Limb (tissue), 2 donors: ENCODE measurements at regions not wholly inside any gene's neighbourhood (a gene's known extent, or its start where the extent isn't known, plus 50 kb on each side); places are given as distances from the start of the nearest gene placed in this dataset.

Experiments used
- DNase-seq, 2 donors: peaks; one replicate each; pipeline ENCODE4 v3.0.0-alpha.2; 2016; ENCODE audit errors: extremely low spot score in 2 of 2

DNA sequence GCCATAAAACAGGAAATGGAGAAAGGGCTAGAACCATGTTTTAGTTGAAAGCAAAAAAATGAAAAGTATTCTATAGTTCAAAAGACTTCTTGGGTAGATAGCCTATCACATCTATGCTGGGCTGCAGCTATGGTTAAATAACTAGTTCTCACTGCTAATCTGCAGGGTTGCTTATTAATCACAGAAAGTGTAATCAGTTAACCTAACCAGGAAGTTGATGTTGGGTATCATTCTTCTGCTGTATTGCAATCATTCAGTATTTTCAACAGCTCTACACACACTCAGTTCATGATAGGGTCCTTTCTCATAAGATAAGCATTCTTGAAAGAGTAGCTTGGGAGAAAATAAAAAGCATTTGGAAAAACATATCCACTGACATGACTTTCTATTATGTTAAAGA is 135.2 kb upstream of the TCF21 start:
- no peak for DNase-seq

DNA sequence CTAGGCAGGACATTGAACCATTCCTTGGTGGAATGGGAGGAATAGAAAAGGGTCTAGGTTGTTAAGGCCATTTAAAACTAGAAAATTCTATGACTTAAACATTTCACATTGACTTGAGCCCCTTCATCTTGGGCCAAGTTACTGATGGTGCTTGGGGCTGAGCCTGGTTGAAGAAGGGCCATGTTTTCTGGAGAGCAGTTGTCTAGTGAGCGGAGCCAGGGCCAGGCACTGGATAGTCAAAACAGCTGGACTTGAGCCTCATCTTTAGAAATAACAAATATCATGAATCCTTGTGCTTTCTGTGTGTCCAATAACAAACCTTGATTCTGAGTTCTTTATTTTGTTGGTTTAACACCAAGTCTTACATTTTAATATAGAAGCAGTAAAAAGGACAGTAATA is 134.6 kb upstream of the TCF21 start:
- DNase-seq, result no peak

DNA sequence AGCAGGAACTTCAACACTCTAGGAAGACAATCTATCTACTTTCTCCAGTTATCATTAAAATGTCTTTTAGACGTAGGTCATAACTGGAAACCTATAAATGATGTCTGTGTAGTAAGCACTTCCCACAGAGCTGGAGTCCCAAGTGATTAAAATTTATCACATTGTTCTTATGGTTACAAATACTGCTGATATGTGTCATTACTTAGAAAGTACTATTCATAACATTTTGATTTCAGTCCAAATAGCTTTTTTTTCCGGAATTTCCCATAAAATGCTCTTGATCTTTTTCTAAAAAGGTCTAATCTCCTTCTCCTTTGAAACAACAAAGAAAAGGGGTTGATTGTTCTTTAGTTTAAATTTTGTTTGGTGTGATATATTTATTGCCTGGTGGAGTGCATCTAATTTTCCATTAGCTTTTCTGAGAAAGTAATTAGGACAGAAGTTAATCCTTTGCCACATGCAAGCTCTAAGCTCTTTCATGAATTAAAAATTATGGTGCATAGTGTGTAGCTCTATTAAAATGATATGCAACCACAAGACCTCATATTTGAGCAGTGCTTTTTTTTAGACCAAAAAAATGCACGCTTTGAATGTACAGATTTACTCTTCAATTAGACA is 132.7 kb upstream of the TCF21 start:
- no peak for DNase-seq

DNA sequence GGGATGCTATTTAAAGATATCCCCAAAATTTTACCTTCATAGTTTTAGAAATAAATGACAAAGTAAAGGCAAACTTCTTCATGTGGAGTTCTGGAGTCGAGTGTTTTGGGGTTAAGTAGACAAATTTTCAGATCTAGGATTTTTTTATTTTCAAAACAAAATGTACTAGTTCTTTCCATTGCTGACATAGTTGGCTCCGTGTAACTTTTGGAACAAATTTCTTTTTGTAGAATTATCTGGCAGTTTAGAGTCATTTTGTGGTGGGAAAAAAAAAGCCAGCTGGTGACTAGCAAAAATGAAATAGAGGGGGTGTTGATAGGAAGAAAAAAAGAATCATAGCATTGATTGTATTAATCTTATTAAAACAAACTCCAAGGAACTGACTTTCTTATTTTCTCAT is 131.6 kb upstream of the TCF21 start:
- DNase-seq, result no peak

DNA sequence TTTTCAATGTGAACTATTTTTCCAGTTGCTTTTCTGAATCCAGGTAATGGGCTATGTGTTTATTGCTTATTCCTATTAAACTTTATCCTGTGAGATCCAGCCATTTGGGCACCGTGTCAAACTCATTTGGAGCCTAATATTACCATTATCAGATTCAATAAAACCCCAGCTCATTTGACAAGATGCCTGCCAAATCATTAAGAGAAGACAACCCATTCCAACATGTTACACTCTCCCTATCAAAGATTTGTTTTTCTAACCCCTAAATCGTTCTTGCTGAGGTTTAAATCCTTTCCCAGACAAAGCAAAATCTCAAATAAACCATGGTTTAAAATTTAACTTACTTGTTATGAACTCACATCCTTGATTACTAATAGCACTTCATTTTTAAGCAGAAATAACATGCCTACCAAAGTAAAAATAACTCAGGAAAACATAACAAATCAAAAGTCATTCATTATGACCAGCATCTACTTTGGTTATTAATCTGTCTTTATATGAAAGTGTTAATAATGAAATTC is 130.0 kb upstream of the TCF21 start:
- DNase-seq, result no peak

DNA sequence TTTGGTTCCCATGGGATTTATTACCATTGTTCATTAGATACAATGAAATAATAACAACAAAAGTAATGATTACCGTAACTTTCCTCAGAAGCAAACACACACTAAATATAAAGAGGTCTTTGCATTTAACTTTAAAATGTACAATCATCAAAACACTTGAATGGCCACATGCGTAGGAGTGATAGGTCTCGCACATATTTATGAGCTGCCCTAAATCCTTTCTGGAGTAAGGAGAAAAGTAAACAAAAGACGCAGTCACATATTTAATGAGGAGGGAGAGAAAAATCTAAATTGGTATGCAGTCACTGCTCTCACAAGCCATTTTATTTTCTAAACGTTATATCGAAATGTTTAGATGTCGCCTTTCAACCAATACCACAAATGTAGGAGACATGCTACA is 129.4 kb upstream of the TCF21 start:
- DNase-seq, result no peak

DNA sequence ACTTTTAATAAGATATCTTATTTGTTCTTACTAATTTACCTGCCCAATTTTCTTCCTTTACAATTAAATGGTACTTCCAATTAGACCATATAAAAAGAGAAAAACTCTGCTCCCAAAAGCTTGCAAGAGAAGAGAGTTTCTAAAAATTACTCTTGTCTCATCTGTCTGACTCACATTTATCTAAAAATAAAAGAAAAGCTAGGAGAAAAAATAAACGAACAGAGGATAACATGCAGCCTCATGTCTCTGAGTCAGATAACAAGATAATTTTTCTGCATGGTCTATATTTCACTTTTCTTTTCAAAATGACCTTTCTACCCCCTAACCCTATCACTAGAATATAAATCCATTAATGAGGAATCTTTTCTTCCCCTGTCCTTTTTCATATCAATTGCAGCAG is 127.2 kb upstream of the TCF21 start:
- DNase-seq, result no peak

DNA sequence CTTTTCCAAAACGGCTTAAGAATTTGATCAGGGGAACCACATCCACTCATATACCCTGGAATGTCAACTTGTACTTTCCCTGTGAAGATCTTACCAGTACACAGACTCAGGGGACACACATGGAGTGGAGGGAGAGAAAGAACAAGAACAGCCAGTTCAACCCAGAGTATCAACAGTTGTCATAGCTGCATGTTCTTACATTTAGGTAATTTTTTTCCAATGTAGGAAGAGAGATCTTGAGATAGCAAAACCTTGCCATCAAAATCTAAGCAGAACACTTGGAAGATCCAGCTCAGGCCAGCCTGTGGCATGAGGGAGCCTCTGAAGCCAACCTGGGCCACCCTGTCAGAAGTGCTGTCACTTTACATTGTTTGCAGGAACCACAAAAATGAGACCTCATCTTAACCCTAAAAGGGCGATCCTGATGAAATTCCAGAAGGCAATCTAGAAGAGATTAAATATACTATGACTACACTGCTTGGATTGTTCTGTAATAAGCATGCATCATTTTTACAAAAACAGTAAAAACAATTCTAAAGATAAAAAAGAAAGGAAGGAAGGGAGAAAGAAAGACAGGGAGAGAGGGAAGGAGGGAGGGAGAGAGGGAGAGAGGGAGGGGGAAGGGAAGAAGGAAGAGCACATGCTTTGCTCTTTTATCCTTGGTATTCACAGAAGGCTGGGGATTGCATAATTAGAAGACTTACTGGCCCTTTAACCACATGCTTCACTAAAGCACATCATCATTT is 124.7 kb upstream of the TCF21 start:
- DNase-seq, result no peak

DNA sequence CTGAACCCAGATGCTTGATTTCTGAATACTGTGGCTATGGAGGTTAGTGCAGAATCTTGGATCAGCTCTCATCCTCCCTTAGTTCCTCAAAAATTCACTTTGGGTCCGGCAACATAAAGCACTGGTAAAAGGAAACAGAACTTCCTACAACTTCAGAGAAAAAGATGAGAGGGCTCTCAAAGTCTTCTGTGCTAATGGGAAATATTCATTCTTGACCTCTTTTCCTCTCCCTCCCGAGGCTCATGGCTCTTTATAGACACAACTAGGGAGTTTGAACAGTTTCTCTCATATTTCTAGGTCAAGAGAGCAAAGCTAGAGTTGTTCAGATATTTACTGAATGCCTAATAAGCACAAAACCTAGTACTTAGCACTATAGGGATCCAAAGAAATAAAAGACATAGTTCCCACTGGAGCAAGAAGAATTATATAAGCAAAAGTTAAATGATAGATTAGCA is 124.1 kb upstream of the TCF21 start:
- no peak for DNase-seq

DNA sequence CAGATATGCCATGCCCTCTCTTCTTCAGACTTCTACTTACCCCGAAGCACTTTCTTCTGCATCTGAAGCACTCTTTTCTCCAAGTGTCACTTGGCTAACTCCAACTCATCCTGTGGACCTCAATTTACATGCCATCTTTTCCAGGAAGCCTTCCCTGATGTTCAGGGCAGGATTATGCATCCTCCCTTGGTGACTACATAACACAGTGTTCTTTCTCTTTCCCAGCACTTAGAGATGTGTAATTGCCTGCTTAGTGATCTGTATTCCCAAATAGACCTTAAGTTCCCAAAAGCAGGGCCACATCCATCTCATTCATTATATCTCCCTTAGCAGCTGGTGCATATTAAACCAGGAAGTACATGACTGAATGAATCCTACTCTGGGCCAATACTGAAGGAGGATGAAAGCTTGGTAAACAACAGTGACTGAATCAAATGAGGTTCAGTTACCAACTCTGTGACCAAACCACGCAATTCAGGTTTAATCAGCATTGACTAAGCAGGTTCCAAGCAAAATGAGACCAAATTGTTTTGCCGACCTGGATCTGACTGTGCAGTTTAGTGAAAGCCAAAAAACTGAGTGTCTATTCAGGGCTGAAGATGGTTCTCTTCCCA is 121.4 kb upstream of the TCF21 start:
- no peak for DNase-seq

DNA sequence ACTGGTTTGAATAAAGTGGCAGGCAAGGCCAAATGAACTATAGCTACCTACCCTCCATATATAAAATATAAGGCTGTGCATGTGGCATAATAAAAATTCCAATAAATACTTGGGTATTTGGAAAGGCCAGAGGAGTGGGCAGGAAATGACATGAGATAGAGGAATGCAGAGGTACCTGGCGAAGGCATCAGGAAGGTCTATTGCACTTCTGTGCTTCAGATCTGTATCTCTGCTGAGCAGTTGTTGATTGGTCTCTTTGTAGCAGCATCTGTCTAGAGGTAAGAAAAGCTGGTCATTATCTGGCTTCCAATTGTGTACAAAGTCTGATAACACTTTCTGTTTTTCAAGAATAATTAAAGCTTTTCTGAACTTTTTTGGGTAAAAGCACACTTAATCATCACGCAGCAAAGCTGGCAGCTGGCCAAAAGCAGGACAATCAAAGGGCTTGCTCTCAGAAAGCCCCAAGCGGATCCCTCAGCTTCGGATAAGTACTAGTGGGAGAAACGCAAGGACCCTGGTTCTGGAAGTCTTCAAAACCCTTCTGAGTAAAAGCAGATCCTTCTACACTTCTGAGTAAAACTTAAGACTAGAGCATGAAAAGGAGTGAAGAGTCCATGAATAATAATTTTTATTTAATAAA is 120.1 kb upstream of the TCF21 start:
- DNase-seq, result no peak

DNA sequence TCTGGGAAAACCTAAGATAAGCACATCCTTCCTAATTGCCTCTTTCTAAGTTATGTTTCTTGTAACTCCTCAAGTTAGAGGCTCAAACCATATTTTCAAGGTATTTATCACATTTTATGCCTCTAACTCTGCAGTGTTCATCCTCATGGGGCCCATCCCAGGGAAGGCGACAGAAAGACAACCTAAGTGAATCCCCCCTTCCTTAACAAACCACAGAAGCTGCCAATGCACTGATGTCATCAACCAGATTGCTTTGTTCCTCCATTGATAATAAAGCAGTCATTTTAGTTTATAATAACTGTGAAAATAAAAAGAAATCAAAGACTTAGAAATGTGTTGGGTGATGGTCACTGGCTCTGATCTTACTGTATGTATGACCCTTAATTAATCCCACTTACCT is 119.5 kb upstream of the TCF21 start:
- DNase-seq, result no peak

DNA sequence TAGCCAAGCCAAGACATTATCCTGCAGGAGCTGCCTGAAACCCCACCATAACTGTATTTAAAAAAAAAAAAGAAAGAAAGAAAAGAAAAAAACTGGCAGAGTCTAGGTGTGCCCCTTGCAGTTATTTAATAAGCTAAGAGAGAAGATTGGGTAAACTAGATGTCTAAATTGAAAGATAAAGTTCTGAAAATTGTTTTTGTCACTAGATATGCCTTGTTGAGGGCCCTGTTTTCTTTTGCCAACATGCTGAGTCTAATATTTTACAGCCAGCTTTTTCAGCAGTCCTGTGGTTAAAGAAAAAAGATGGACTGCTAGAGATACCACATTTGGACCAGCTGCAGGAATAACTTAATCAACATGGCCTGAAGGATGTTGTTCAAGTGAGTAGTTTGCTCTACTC is 116.3 kb upstream of the TCF21 start:
- DNase-seq, result no peak

DNA sequence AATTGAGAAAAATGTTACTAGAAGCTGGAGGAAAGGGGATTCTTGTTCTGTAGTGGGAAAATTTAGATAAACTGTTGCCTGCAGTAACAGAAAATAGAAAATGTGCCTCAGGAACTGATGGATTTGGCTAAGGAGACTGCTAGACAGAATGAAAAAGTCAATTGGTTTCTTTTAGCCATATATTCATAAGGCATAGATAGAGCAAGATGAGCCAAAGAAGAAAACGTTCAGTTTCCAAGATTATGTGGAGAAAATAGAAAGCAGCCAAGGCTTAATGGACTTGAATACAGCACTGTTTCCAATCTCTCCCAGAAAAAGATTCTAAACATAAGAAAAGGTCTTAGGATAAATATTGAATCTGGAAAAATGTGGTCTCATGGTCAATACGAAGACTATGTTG is 115.1 kb upstream of the TCF21 start:
- DNase-seq, result no peak

DNA sequence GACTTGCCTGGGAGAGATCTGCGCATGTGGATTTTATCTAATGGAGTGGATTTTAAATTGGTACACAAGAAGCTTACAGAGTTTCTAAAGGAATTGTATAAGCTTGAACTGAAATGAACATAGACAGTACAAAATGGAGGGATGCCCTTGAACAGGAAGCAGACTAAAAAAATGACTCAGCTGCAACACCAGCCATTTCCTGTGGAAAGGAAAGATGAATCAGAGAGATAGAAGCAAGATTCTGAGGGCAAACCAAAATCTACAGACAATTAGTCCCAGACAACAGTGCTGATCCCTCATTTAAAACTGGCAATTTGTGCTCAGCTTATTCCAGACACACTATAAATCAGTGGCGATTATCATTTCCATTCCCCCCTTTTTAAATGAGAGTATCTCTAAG is 114.6 kb upstream of the TCF21 start:
- no peak for DNase-seq

DNA sequence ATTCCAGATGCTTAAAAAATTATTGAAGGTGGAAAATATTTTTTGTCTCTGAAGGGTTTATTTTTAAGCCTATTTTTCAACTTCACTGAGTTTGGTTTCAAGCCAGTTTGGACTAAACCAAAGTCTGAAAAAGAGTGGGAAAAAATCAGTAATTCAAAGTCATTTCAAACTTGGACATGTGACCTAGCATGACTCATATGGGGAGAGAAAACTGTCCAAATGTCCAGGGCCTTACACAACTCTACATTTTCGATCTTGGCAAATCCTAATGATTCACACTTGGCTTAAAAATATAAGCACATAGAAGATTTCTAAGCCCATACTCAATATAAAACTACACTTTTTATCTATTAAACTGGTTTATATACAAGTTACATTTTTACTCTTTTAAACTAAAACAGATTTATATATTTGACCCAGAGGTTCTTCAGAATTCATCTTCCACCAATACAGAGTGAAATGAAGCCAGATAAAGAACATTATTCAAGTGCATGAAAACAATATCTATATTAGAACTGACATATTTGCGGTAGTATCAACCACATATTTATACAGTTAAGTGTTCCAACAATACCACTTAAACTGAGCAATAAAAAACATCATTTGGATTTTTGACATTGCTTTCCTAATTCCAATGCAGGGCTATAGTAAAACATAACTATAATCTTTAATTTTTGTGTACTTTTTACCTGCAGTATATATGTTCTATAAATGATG is 110.3 kb upstream of the TCF21 start:
- peak in 1 of 2 donors; percentile 18 for DNase-seq

DNA sequence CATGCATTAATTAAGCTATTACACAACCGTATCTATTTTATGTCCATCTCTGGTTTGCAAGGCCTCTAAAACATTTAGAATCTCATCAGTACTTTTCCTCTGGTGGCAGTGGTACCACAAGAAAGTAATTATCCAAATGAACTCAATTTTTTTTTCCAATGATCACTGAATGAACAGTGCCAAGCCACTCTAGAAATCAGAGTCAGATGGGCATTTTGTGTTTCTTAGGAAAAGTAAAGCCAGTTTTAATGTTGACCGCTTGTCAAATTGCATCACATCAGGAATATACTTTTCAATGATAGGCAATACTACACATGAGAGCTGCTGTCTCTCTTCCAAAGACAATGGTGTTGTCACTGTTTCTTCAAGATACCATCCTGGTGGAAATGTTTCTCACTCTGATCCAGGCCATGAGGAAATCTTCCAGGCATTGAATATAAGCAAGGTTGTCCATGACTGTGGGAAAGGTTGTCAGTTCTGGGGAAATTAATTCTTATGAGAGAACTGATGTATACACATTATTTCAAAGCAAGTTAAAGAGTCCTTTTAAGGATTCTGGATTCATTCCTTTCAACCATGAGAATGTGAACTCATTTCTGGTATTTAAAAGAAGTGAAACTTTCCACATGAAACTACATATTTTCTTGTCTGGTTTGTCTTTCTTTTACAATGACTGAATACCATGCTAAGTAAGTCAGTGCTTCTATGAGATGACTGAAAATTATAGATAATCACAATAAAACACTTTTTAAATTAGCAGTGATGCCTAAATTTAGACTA is 108.8 kb upstream of the TCF21 start:
- DNase-seq, result no peak

DNA sequence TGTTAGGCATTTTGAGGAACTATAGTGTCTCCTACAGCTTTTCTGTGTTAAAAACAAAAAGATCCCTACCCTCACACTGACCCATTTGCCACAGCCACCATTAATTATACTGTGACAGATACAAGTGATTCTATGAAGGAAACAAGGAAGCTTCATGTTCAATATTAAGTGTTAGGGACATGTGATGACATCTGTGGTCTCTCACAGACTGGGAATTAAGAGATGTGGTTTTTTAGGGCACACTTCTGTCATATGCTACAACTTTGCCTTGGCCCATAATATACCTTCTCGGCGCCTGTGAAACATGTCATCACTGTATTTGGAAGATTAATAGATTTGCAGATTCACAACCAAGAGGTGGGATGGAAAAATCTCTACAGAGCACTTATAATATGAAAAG is 102.9 kb upstream of the TCF21 start:
- DNase-seq, result no peak

DNA sequence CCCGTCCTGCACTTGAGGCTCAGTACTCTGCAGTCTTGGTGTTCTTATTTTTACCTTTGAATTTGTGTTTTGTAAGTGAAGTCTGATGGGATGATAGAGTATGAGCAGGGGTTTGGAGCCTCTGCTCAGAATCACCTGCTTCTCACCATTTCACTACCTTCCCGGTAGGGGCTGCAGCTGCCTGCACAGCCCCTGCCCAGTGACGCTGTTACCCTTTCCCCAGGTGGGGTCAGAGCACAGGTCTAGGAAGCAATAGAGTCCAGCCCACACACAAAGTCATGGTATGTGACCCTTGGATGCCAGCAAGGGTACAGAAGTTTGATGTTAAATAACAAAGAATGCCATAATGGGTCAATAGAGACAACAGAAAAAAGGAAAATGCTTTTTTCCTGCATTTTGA is 101.8 kb upstream of the TCF21 start:
- DNase-seq, result no peak

DNA sequence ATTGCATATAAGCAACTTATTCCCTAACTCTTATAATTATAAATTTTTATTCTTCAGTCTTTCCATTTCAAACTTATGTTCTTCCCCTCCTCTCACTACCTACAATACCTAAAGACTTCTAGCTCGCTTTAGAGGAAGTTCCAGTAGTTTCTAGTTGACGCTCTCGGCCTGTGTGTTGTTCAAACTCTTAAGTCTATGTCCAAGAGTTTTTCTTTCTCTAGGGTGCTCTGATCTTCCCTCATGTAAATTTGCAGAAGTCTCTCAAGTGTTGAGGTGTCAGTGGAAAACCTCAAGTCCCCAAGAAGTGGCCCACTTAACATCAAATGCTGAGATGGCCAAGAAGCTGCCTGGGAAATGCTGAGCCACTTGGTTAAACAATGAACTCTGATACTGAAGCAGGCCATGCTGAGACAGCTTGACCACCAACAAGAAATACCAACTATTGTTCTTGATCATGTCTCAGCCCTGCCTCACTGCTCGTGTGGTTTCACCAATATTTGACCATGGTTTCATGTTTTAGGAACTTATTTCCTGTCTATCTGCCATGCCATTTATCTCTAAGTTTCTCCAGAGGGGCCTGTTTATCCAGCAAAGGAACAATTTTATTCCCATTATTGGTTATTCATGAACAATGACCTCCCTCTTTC is 100.9 kb upstream of the TCF21 start:
- DNase-seq, result no peak
